HepG2 (cell line): ENCODE measurements at regions not wholly inside any gene's neighbourhood (a gene's known extent, or its start where the extent isn't known, plus 50 kb on each side); places are given as distances from the start of the nearest gene placed in this dataset.

Experiments
- ATAC-seq: fragments of 200-7000 bp; cut with Tn5 transposase; 3 replicates; pipeline ENCODE4 v1.9.1; 2020; ENCODE audit warnings: mild to moderate bottlenecking, moderate library complexity
- BruUV-seq: library from RNA; stranded (reverse); fragments of 400-500 nt; replicated peaks from 2 replicates; lab custom pipeline; 2021; lab: Mats Ljungman, UMichigan
- CTCF ChIA-PET: fragments of 300-600 bp; formaldehyde crosslinking; extraction: SDS; loops from one replicate; lab custom pipeline; 2021; ENCODE audit warnings: low total read pairs, inconsistent platforms, low intra/inter-chr PET ratio; lab: Yijun Ruan, JAX
- POLR2A ChIA-PET: fragments of 350-600 bp; sonication (Branson Sonifier 250); formaldehyde crosslinking; loops from one replicate; lab custom pipeline; 2020; ENCODE audit warnings: antibody characterized with exemption, inconsistent platforms; lab: Yijun Ruan, JAX
- DNase-seq: peaks from one replicate; pipeline ENCODE4 v3.0.0-alpha.2; 2015; ENCODE audit warnings: low spot score
- FAIRE-seq: peaks from 3 replicates; lab custom pipeline; 2011; peaks lifted over from hg19 to GRCh38; lab: Jason Lieb, UNC
- H2AFZ ChIP-seq: one replicate; pipeline ENCODE4 v1.6.1; 2011; ENCODE audit warnings: low read length, inconsistent platforms
- H3K27ac ChIP-seq: fragments of 300-600 bp; 3 replicates; pipeline ENCODE4 v1.8.0; 2011; ENCODE audit warnings: mixed run types, mild to moderate bottlenecking, mixed read lengths, low read length, inconsistent platforms; ENCODE audit not compliant: insufficient read depth; ENCODE audit errors: extremely low read length
- H3K27me3 ChIP-seq, 2 experiments: fragments of 200-600 bp in 1 of 2; 2 replicates in 1 of 2; 3 replicates in 1 of 2; pipeline versions ENCODE4 v1.6.0 to v1.8.0; 2011; ENCODE audit warnings: low read length in 2 of 2, mild to moderate bottlenecking in 2 of 2, moderate library complexity in 2 of 2, inconsistent platforms in 1 of 2; ENCODE audit not compliant: insufficient read depth in 2 of 2, control insufficient read depth in 1 of 2
- H3K36me3 ChIP-seq, 2 experiments: fragments of 200-600 bp in 1 of 2; replicated peaks in 1 of 2; 2 replicates in 1 of 2; 3 replicates in 1 of 2; pipeline versions ENCODE4 v1.5.1 to v1.8.0; 2011; ENCODE audit warnings: low read length in 2 of 2, inconsistent platforms in 1 of 2; ENCODE audit not compliant: insufficient read depth in 2 of 2, control insufficient read depth in 1 of 2
- H3K4me1 ChIP-seq: 2 replicates; pipeline ENCODE4 v1.5.1; 2012; ENCODE audit warnings: low read length, inconsistent platforms; ENCODE audit not compliant: insufficient read depth
- H3K4me2 ChIP-seq: 2 replicates; pipeline ENCODE4 v1.6.0; 2011; ENCODE audit warnings: low read depth, low read length, inconsistent platforms
- H3K4me3 ChIP-seq, 3 experiments: fragments of 200-600 bp in 1 of 3; sonication (generic), shearing (Covaris generic) in 1 of 3; replicated peaks in 1 of 3; 2 replicates each; pipeline ENCODE4 v1.5.1; 2011 to 2016; ENCODE audit warnings: low read length in 3 of 3, inconsistent platforms in 2 of 3, low read depth in 2 of 3, mild to moderate bottlenecking in 2 of 3, control low read depth in 1 of 3, mixed read lengths in 1 of 3; ENCODE audit not compliant: insufficient read depth in 1 of 3
- H3K79me2 ChIP-seq: one replicate; pipeline ENCODE4 v1.6.1; 2011; ENCODE audit warnings: low read length, inconsistent platforms; ENCODE audit not compliant: insufficient read depth
- H3K9ac ChIP-seq: 2 replicates; pipeline ENCODE4 v1.6.0; 2011; ENCODE audit warnings: mild to moderate bottlenecking, low read depth, low read length, inconsistent platforms; ENCODE audit not compliant: insufficient read depth
- H3K9me3 ChIP-seq: 2 replicates; pipeline ENCODE4 v1.5.1; 2012; ENCODE audit warnings: mild to moderate bottlenecking, low read length
- H4K20me1 ChIP-seq: 2 replicates; pipeline ENCODE4 v1.6.0; 2011; ENCODE audit warnings: inconsistent platforms, mild to moderate bottlenecking, low read length, moderate library complexity; ENCODE audit not compliant: insufficient read depth
- DDIT3 ChIP-seq: sonication (generic); formaldehyde crosslinking; IDR thresholded peaks from 2 replicates; pipeline ENCODE4 v1.4.0; 2020; ENCODE audit warnings: mild to moderate bottlenecking, missing genetic modification reagents
- ZNF674 ChIP-seq: sonication (generic); formaldehyde crosslinking; IDR thresholded peaks from 2 replicates; pipeline ENCODE4 v1.5.0; 2020; ENCODE audit warnings: low read depth, mild to moderate bottlenecking, missing genetic modification reagents
- ZNF704 ChIP-seq: sonication (generic); formaldehyde crosslinking; IDR thresholded peaks from 2 replicates; pipeline ENCODE4 v1.8.1; 2023; ENCODE audit warnings: mild to moderate bottlenecking, inconsistent platforms, moderate library complexity, missing genetic modification reagents, borderline replicate concordance
- WGBS: methylation state at CpG from one replicate; pipeline ENCODE4 v1.1.6; 2017; ENCODE audit warnings: low lambda C conversion rate; 5-methylcytosine and 5-hydroxymethylcytosine counted together
- in situ Hi-C: cut with HindIII; loops from 2 replicates; pipeline ENCODE4 v1.10.0; 2017; ENCODE audit warnings: low pct_unique_long_range_greater_than_20kb; ENCODE audit not compliant: extremely low pct_ligation_motif_present
- intact Hi-C: fragments of 100-400 bp; cut with micrococcal nuclease; formaldehyde crosslinking; loops from one replicate; pipeline ENCODE4 v1.10.0; 2022; ENCODE audit not compliant: unreplicated experiment
- TF ChIP-seq, protein P1 (sequence below): sonication (generic); formaldehyde crosslinking; IDR thresholded peaks from 2 replicates; pipeline ENCODE4 v1.5.0; 2020; ENCODE audit warnings: missing genetic modification reagents
- TF ChIP-seq, protein P2 (sequence below): sonication (generic); formaldehyde crosslinking; IDR thresholded peaks from 2 replicates; pipeline ENCODE4 v1.8.0; 2022; ENCODE audit warnings: missing genetic modification reagents, mild to moderate bottlenecking, inconsistent platforms, borderline replicate concordance

DNA sequence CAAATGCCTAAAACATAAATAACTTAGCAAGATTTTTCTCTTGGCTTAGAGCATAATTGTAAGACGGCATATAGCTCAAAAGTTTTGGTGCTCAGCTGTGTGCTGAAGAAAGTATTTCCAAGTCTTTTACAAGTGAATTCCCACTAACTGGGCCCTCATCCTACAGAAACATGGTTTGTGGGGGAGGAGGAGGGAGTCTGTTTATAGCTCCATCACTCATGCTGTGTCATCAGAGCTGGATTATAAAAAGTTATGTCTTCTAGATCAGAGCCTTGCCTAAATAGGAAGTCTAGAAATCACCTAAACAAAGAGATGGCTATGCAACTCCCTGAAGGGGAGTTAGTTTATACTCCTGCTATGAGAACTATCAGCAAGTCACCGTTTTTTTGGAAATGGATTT is 65.9 kb upstream of the OTOGL start:
- ATAC-seq: no peak
- no peak for FAIRE-seq
- no peak overlapping the region for H2AFZ ChIP-seq

More for the DNA sequence above, 65.9 kb upstream of the OTOGL start:
- CTCF ChIA-PET: no interaction called here
- no TSS peak for BruUV-seq
- no peaks in the 10 kb centered on the region for H3K79me2 ChIP-seq
- no peaks in the 10 kb centered on the region for H3K9me3 ChIP-seq
- H3K9ac ChIP-seq: no peak overlapping the region
- in situ Hi-C loops: no loop called here
- POLR2A ChIA-PET: no interaction called here
- no peaks in the 10 kb centered on the region for H3K27me3 ChIP-seq
- 3% methylated on average over 2 of the region's 2 CpGs for WGBS
- no peak overlapping the region for H3K4me3 ChIP-seq
- H3K4me2 ChIP-seq: no peak overlapping the region
- H3K36me3 ChIP-seq: no peaks in the 10 kb centered on the region
- intact Hi-C loops: loop anchor here (5.0 kb wide), 1 partner anchor 1116 kb away; no protein-coding TSS in a partner anchor
- H3K4me1 ChIP-seq: no peaks in the 10 kb centered on the region
- H3K27ac ChIP-seq: no peak overlapping the region
- H4K20me1 ChIP-seq: no peaks in the 10 kb centered on the region
- TF ChIP-seq ZNF704 (CRISPR knock-in tag): no peak
- TF ChIP-seq, protein P1, sequence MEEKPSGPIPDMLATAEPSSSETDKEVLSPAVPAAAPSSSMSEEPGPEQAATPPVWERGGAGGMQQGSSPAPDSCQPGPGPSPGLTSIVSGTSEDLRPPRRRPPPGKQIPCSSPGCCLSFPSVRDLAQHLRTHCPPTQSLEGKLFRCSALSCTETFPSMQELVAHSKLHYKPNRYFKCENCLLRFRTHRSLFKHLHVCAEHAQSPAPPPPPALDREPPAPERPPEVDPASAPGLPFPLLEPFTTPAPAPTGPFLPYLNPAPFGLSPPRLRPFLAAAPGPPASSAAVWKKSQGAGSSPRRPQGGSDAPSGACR (CRISPR knock-in tag): no peak
- no peak for TF ChIP-seq ZNF674 (CRISPR knock-in tag)
- TF ChIP-seq, protein P2, sequence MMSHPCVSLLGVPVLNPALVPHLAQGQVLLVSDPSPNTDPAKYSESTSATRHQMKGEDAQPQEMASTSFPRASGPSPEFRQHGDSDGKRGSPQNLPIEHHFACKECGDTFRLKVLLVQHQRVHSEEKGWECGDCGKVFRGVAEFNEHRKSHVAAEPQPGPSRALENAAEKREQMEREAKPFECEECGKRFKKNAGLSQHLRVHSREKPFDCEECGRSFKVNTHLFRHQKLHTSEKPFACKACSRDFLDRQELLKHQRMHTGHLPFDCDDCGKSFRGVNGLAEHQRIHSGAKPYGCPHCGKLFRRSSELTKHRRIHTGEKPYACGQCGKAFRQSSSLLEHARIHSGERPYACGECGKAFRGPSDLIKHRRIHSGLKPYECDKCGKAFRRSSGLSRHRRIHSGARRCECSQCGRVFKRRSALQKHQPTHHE (CRISPR knock-in tag): no peak
- TF ChIP-seq DDIT3 (CRISPR knock-in tag): no peak
- DNase-seq: no peak
